D721Med (cell line): ENCODE measurements at regions not wholly inside any gene's neighbourhood (a gene's known extent, or its start where the extent isn't known, plus 50 kb on each side); places are given as distances from the start of the nearest gene placed in this dataset.

Source experiments
- DNase-seq: peaks from one replicate; pipeline ENCODE4 v3.0.0; 2011; ENCODE audit warnings: low spot score; ENCODE audit not compliant: insufficient read length
- FAIRE-seq: peaks from 2 replicates; lab custom pipeline; 2011; peaks lifted over from hg19 to GRCh38; lab: Jason Lieb, UNC
- CTCF ChIP-seq: IDR thresholded peaks from 2 replicates; pipeline ENCODE4 v1.5.1; 2012; ENCODE audit warnings: mild to moderate bottlenecking, control low read depth; ENCODE audit not compliant: insufficient read depth; ENCODE audit errors: missing control alignments

GRCh38 chr6:105851606-105852005 lies 234.5 kb upstream of the PRDM1 start:
- TF ChIP-seq CTCF = no peak
- DNase-seq = no peak
- FAIRE-seq = no peak

- DNase-seq (no peak), FAIRE-seq (no peak)
- no peak for TF ChIP-seq CTCF
These were observed 235.0 kb upstream of the PRDM1 start for GRCh38 chr6:105851113-105851580.

- TF ChIP-seq CTCF = no peak
- no peak for FAIRE-seq
These were observed 235.6 kb upstream of the PRDM1 start for GRCh38 chr6:105850261-105851112.

GRCh38 chr6:105849746-105850145 lies 236.4 kb upstream of the PRDM1 start:
- DNase-seq (no peak), FAIRE-seq (no peak)
- TF ChIP-seq CTCF = no peak

More at GRCh38 chr6:105850261-105851112, 235.6 kb upstream of the PRDM1 start:
- DNase-seq = no peak

- FAIRE-seq (no peak), DNase-seq (no peak)
- TF ChIP-seq CTCF = no peak
These were observed 238.7 kb upstream of the PRDM1 start for GRCh38 chr6:105847433-105847832.

GRCh38 chr6:105844275-105844883 lies 241.8 kb upstream of the PRDM1 start:
- DNase-seq (no peak), FAIRE-seq (no peak)
- TF ChIP-seq CTCF = no peak

GRCh38 chr6:105839266-105839665 lies 246.9 kb upstream of the PRDM1 start:
- no peak for DNase-seq
- FAIRE-seq = no peak
- no peak for TF ChIP-seq CTCF
